Muscle of leg (tissue), 3 donors: ENCODE measurements at regions not wholly inside any gene's neighbourhood (a gene's known extent, or its start where the extent isn't known, plus 50 kb on each side); places are given as distances from the start of the nearest gene placed in this dataset.

Experiments
- DNase-seq: peaks from one replicate; pipeline ENCODE4 v3.0.0; 2013
- H3K27ac ChIP-seq: one replicate; pipeline ENCODE4 v1.5.1; 2013; ENCODE audit warnings: mild to moderate bottlenecking, low read length, control low read depth
- H3K27me3 ChIP-seq: one replicate; pipeline ENCODE4 v1.6.1; 2013; ENCODE audit warnings: low read length; ENCODE audit not compliant: control insufficient read depth, insufficient read depth
- H3K36me3 ChIP-seq: one replicate; pipeline ENCODE4 v1.6.1; 2013; ENCODE audit warnings: low read length; ENCODE audit not compliant: control insufficient read depth, insufficient read depth
- H3K4me1 ChIP-seq: one replicate; pipeline ENCODE4 v1.6.1; 2013; ENCODE audit warnings: low read length; ENCODE audit not compliant: control insufficient read depth, insufficient read depth
- H3K4me3 ChIP-seq: one replicate; pipeline ENCODE4 v1.5.1; 2013; ENCODE audit warnings: low read length, control low read depth
- H3K9me3 ChIP-seq: replicated peaks from 2 replicates; pipeline ENCODE4 v1.6.1; 2013; ENCODE audit warnings: low read depth, low read length; ENCODE audit not compliant: control insufficient read depth
- WGBS: methylation state at CpG from one replicate; pipeline ENCODE4 v1.1.5; 2013; ENCODE audit warnings: missing lambda C conversion rate; ENCODE audit not compliant: insufficient coverage; 5-methylcytosine and 5-hydroxymethylcytosine counted together

DNA sequence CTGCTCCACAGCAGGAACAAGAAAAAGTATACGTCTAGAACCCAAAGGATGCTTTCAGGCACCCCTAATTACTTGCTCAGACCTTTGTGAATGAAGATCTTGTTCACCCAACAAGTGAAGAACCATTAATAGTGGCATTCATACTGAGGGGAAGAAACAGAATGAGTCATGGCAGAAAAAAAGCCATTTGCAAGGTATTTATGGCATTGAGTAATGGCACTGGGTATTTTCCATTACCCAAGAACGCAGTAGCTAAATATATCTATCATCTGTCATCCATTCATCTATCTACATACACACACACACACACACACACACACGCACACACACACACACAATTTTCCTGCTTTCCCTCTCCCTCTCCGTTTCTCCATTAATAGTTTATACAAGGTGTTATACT is 56.4 kb upstream of the XIRP2 start:
- no peaks in the 10 kb centered on the region for H3K27me3 ChIP-seq
- no peaks in the 10 kb centered on the region for H3K36me3 ChIP-seq
- no CpG with 5 or more reads among the region's 4 CpGs for WGBS
- H3K9me3 ChIP-seq, result no peaks in the 10 kb centered on the region
- H3K4me3 ChIP-seq, result no peak overlapping the region
- DNase-seq, result no peak
- no peak overlapping the region for H3K27ac ChIP-seq
- no peaks in the 10 kb centered on the region for H3K4me1 ChIP-seq

DNA sequence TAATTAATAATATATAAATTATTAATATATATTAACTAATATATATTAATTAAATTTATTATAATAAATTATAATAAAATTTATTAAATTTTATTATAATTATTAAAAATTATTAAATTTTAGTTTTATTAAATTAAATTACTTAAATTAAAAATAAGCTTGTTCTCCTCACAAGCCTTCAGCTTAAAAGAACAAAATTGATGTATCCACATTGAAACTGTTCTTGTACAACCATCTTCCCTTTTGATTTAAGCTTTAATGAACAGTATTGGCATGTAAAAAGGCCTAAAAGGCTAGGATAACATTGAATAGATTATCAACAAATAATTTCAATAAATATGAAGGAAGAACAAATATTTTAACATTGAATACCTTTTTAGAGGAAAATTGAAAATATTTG is 62.4 kb upstream of the XIRP2 start:
- no peak overlapping the region for H3K27ac ChIP-seq
- H3K4me3 ChIP-seq, result no peak overlapping the region
- H3K4me1 ChIP-seq, result no peaks in the 10 kb centered on the region
- H3K9me3 ChIP-seq, result no peaks in the 10 kb centered on the region
- no peaks in the 10 kb centered on the region for H3K27me3 ChIP-seq
- no peaks in the 10 kb centered on the region for H3K36me3 ChIP-seq
- DNase-seq, result no peak

DNA sequence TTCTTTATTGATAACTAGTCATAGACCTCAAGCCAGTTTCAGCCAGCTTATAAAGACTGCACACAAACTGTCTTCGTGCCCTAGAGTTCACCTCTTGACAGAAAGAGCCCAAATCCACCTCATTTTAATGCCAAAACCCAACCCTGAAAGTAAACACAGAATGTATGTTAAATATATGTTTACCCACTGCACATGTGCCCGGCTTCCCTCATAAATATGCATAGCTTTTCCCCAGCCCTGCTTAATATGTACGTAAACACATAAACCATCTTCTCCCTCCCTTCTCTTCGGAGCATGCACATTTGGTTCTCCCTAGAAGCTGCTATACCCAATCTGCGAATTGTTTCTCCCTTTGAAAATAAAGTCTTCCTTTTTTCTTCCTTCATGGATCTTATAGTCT is 73.9 kb upstream of the XIRP2 start:
- H3K27me3 ChIP-seq, result no peaks in the 10 kb centered on the region
- no peaks in the 10 kb centered on the region for H3K36me3 ChIP-seq
- peaks cover 3% of the 10 kb centered on the region for H3K9me3 ChIP-seq
- no peak for DNase-seq
- H3K4me1 ChIP-seq, result no peaks in the 10 kb centered on the region
- no peak overlapping the region for H3K4me3 ChIP-seq
- no peak overlapping the region for H3K27ac ChIP-seq
- WGBS, result 88% methylated on average over 2 of the region's 5 CpGs

DNA sequence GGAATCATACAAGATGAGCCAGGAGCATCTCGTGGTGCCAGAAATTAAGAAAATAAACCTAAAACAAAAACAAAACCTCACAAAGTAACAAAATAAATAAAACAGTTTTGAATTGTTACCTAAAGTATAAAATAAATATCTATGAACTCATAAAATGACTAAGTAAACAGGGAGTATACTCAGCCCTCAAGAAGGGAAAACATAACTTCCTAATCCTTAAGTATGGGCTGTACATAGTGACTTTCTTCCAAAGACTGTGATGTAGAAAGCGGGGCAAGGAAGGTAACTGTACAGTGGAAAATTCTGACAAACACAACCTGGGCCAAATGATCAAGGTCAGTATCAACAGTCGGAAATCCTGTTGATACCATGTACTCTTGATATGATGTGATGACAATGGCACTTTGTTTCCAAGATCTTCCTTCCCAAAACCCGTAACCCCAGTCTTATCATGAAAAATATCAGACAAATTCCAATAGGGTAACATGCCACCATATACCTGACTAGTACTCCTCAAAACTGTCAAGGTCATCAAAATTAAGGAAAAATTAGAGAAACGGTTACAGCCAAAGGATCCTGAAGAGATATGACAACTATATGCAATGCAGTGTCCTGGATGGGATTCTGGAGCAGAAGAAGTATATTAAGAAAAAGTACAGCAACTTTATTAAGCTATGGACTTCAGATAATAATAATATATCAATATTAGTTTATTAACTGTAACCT is 76.0 kb upstream of the XIRP2 start:
- no peak for DNase-seq
- Histone ChIP-seq H3K9me3 (peaks cover 3% of the 10 kb centered on the region), H3K4me3 (no peak overlapping the region), H3K4me1 (no peaks in the 10 kb centered on the region), H3K27me3 (no peaks in the 10 kb centered on the region), H3K27ac (no peak overlapping the region), H3K36me3 (no peaks in the 10 kb centered on the region)
- 80% methylated on average over 1 of the region's 5 CpGs for WGBS

DNA sequence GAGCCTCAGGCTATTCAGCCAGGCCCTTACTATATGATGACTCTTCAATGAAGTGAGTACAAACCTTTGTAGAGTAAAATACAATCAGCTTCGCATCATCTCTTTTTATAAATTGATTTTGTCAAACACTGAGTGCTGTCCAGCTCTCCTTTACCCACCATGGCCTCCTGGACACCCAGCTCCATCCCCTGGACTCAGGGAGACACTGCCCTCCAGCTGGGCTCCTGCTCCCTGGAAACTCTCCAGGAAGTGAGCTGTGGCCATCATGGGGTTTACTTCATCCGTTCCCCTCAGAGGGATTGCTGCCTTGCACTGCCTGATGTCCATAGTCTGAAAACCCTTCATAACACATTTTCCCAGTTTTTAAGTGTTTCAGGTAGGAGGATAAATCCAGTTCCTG is 82.5 kb upstream of the XIRP2 start:
- Histone ChIP-seq H3K4me1 (peaks cover 5% of the 10 kb centered on the region), H3K4me3 (no peak overlapping the region), H3K36me3 (no peaks in the 10 kb centered on the region), H3K27ac (no peak overlapping the region), H3K9me3 (no peaks in the 10 kb centered on the region), H3K27me3 (no peaks in the 10 kb centered on the region)
- WGBS, result no CpG with 5 or more reads among the region's 2 CpGs
- DNase-seq, result no peak

DNA sequence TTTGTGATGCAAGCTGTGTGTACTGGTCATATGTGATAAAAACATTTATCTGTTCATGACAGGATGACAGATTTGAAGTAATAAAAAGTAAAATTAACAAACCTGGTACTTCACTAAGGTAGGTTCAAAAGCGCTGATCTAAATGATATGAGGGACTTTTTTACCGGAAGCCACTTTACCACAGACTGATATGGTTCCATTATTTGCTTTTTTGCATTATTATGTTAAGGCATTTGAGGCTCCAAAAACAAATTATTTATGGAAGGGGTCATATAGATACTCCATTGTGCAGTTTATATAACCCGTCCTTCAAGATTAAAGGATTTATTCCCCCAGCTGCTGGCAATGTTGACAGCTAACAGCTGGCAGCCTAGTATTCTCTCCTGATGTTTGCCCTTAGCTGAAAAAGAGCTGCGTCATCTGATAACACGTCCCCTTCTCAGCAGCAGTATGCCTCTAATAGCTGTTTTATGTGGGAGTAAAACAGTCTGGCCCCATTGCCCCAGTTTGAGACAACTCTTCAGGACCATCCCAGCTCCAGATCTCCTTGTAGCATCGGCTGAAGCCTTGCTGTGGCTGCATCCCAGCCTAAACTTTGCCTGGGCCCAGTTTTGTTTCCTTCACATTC is 84.8 kb upstream of the XIRP2 start:
- H3K36me3 ChIP-seq, result no peaks in the 10 kb centered on the region
- peaks cover 5% of the 10 kb centered on the region for H3K4me1 ChIP-seq
- peak; percentile 66 for DNase-seq
- WGBS, result 36% methylated on average over 2 of the region's 6 CpGs
- H3K27ac ChIP-seq, result peak overlapping the region; percentile 73
- no peaks in the 10 kb centered on the region for H3K9me3 ChIP-seq
- H3K27me3 ChIP-seq, result no peaks in the 10 kb centered on the region
- no peak overlapping the region for H3K4me3 ChIP-seq

DNA sequence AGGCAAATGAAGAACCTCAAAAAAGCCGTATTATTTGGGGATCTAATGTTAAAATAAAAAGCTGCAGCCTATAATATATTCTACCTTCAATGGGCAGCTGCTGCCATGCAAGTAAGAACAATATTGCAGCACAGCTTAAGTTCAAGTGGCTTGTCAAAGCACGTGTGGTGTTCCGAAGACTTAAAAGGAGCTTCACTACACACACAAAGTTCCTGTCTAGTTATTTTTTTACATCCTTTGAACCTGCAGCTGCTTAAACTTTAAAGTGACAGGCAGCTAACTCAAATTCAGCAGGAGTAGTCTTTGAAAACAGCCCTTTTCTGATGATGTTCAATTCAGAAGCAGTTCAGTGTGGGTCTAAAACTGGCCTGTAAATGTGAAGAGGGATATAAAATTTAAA is 85.8 kb upstream of the XIRP2 start:
- DNase-seq, result no peak
- no peaks in the 10 kb centered on the region for H3K27me3 ChIP-seq
- peaks cover 5% of the 10 kb centered on the region for H3K4me1 ChIP-seq
- no peaks in the 10 kb centered on the region for H3K9me3 ChIP-seq
- no peak overlapping the region for H3K4me3 ChIP-seq
- 17% methylated on average over 2 of the region's 3 CpGs for WGBS
- H3K27ac ChIP-seq, result no peak overlapping the region
- no peaks in the 10 kb centered on the region for H3K36me3 ChIP-seq

DNA sequence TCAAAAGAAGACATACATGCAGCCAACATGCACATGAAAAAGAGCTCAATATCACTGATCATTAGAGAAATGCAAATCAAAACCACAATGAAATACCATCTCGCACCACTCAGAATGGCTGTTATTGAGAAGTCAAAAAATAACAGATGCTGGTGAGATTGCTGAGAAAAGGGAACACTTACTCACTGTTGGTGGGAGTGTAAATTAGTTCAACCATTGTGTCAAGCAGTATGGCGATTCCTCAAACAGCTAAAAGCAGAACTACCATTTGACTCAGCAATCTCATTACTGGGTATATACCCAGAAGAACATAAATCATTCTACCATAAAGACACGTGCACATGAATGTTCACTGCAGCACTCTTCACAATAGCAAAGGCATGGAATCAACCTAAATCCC is 95.5 kb upstream of the XIRP2 start:
- Histone ChIP-seq H3K9me3 (no peaks in the 10 kb centered on the region), H3K27me3 (no peaks in the 10 kb centered on the region), H3K4me3 (no peak overlapping the region), H3K27ac (no peak overlapping the region), H3K36me3 (no peaks in the 10 kb centered on the region), H3K4me1 (no peaks in the 10 kb centered on the region)
- DNase-seq, result no peak
- no CpG with 5 or more reads among the region's 3 CpGs for WGBS

DNA sequence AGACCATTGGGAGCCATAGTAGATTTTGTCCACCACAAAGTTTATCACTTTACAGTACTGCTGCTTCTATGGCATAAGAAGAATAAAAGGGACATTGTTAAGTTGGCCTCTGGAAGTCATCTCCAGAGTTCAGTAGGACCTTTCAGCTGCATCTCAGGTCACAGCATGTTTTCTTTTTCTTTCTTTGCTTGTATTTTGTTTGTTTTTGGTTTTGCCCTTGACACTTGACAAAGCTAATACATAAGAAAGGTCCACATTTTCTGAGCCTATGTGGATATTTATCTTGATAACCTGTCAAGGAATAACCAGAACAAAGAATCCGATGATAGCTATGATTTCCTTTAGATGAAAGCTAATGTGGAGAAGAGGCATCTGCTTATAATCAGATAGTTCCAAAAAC is 101.6 kb upstream of the XIRP2 start:
- H3K27me3 ChIP-seq, result no peaks in the 10 kb centered on the region
- DNase-seq, result no peak
- H3K9me3 ChIP-seq, result no peaks in the 10 kb centered on the region
- no peaks in the 10 kb centered on the region for H3K36me3 ChIP-seq
- H3K4me1 ChIP-seq, result no peaks in the 10 kb centered on the region
- no peak overlapping the region for H3K27ac ChIP-seq
- no CpG with 5 or more reads among the region's 1 CpG for WGBS
- no peak overlapping the region for H3K4me3 ChIP-seq

DNA sequence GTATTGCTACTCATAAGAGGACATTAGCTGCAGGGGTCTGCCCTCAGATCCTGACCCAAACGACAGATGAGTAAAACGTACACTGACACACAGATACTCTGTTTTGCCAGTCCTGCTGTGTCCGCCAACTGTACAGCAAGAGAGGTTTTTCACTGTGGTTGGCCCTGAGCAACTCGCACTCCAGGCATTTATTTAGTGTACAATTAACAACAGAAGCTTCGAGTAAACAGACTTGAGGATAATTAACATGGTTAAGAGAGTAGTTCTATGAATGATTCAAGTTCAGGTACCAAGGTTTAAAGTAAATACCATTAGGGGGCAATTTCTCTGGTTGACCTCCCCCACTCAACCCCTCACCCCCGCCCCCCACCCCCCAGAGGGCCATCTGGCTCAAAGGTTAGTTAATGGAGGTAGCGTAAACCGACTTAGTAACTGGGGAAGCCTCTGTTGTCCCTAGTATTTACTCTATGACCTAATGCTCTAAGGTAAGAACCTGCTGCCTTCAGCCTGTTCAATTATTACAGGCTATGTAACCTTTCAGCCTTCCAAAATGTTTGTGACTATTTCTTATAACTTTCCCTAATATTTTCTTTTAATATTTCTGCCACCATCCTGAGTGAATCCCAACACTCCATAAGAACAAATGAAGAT is 103.9 kb upstream of the XIRP2 start:
- no peak for DNase-seq
- no peaks in the 10 kb centered on the region for H3K36me3 ChIP-seq
- no peaks in the 10 kb centered on the region for H3K9me3 ChIP-seq
- WGBS, result no CpG with 5 or more reads among the region's 8 CpGs
- H3K4me3 ChIP-seq, result no peak overlapping the region
- H3K27me3 ChIP-seq, result no peaks in the 10 kb centered on the region
- H3K27ac ChIP-seq, result no peak overlapping the region
- no peaks in the 10 kb centered on the region for H3K4me1 ChIP-seq
